ENCODE measurements at regions not wholly inside any gene's neighbourhood (a gene's known extent, or its start where the extent isn't known, plus 50 kb on each side); places are given as distances from the start of the nearest gene placed in this dataset.

- no peak for ATAC-seq
- Mint-ChIP-seq H3K27me3 (no peaks in the 10 kb centered on the region), H3K4me3 (no peak overlapping the region), H3K4me1 (no peaks in the 10 kb centered on the region), H3K9me3 (no peaks in the 10 kb centered on the region), H3K27ac (no peak overlapping the region)
- DNase-seq: no peak
Observed at GRCh38 chr13:26155568-26155967, 66.5 kb downstream of the RNF6 start.

- H3K4me3 Mint-ChIP-seq: no peak overlapping the region
- peaks cover 4 to 8% of the 10 kb centered on the region in 2 donors for H3K9me3 Mint-ChIP-seq
- H3K27ac Mint-ChIP-seq: no peak overlapping the region
- DNase-seq (no peak), ATAC-seq (no peak)
- peaks cover 11% of the 10 kb centered on the region for H3K27me3 Mint-ChIP-seq
- H3K4me1 Mint-ChIP-seq: no peaks in the 10 kb centered on the region
Observed at GRCh38 chr13:26133851-26134250, 82.0 kb upstream of the SHISA2 start.

DNA sequence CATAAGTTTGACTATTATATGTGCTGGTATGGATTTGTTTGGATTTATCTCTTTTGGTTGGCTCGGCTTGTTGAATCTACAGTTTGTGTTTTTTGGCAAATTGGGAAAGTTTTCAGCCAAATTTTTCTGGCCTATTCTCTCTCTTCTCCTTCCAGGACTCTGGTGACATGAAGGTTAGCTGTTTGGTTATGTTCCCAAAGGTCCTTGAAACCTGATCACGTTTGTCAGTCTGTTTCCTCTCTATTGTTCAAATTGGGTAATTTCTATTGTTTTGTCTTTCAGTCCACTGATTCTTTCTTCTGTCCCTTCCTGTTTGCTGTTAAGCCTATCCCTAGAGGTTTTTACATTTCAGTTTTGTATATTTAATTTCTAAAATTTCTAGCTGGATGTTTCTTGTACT, 81.5 kb upstream of the SHISA2 start:
- H3K9me3 Mint-ChIP-seq: peaks cover 4 to 8% of the 10 kb centered on the region in 2 donors
- H3K27ac Mint-ChIP-seq: no peak overlapping the region
- ATAC-seq: no peak
- DNase-seq: no peak
- H3K27me3 Mint-ChIP-seq: peaks cover 8% of the 10 kb centered on the region
- H3K4me3 Mint-ChIP-seq: no peak overlapping the region
- no peaks in the 10 kb centered on the region for H3K4me1 Mint-ChIP-seq

GRCh38 chr13:26132756-26133155, 80.9 kb upstream of the SHISA2 start:
- ATAC-seq (no peak), DNase-seq (no peak)
- Mint-ChIP-seq H3K9me3 (peaks cover 3 to 4% of the 10 kb centered on the region in 2 donors), H3K4me1 (no peaks in the 10 kb centered on the region), H3K4me3 (no peak overlapping the region), H3K27me3 (peaks cover 5% of the 10 kb centered on the region), H3K27ac (no peak overlapping the region)

DNA sequence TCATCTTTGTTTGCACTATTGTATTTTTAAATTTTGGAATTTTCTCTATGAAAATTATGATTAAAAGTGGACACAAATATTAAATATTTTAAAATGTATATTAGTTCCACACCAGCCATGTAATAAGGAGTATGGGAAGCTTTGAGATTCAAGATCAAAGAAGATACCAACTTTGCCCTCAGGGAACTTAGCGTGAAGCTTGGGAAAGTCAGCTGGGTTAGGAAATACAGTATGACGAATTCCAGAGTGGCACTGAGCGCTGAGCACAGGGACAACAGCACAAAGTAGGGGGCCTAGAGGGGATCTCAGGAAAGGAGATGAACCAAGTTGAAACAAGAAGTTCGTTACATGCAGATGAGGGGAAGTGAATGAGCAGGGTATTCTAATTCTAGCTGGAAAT, 76.9 kb upstream of the SHISA2 start:
- H3K27ac Mint-ChIP-seq: peak overlapping the region in 1 of 2 donors; percentile 2
- H3K4me3 Mint-ChIP-seq: no peak overlapping the region
- H3K27me3 Mint-ChIP-seq: no peaks in the 10 kb centered on the region
- DNase-seq (no peak), ATAC-seq (no peak)
- H3K9me3 Mint-ChIP-seq: no peaks in the 10 kb centered on the region
- H3K4me1 Mint-ChIP-seq: no peaks in the 10 kb centered on the region

- Mint-ChIP-seq H3K9me3 (no peaks in the 10 kb centered on the region), H3K4me1 (no peaks in the 10 kb centered on the region), H3K27me3 (peaks cover 28% of the 10 kb centered on the region), H3K4me3 (no peak overlapping the region), H3K27ac (no peak overlapping the region)
- DNase-seq: no peak
- no peak for ATAC-seq
Observed at GRCh38 chr13:26117620-26118019, 65.8 kb upstream of the SHISA2 start.

- no peak for ATAC-seq
- Mint-ChIP-seq H3K9me3 (no peaks in the 10 kb centered on the region), H3K4me1 (no peaks in the 10 kb centered on the region), H3K4me3 (no peak overlapping the region), H3K27ac (no peak overlapping the region), H3K27me3 (peaks cover 21% of the 10 kb centered on the region)
- DNase-seq: no peak
Observed at GRCh38 chr13:26112843-26113242, 61.0 kb upstream of the SHISA2 start.

DNA sequence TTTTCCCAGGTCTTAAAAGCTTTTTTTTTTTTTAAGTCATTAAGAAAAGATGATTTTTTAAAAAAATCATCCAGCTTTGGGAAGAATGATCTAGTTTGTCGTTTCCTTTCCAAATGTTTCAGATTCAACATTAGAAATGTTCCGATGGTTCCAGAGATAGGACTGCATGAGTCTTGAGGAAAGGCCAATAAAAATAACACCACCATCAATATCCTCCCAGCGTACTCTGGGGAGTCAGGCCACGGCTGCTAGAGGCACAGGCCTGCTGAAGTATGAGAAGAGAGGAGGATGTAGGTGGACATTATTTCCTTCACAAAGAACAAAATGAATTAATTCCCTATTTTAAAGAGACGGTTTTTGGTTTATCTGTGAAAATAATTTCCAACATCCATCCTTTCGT, 60.0 kb upstream of the SHISA2 start:
- Mint-ChIP-seq H3K4me1 (no peaks in the 10 kb centered on the region), H3K4me3 (no peak overlapping the region), H3K27ac (no peak overlapping the region), H3K27me3 (peaks cover 21% of the 10 kb centered on the region), H3K9me3 (no peaks in the 10 kb centered on the region)
- DNase-seq: no peak
- no peak for ATAC-seq
